WTC11 (cell line): ENCODE measurements at regions not wholly inside any gene's neighbourhood (a gene's known extent, or its start where the extent isn't known, plus 50 kb on each side); places are given as distances from the start of the nearest gene placed in this dataset.

Experiments
- FOXJ3 ChIP-seq: sonication (generic); formaldehyde crosslinking; IDR thresholded peaks from 2 replicates; pipeline ENCODE4 v1.9.0; 2021; ENCODE audit warnings: missing genetic modification reagents, mild to moderate bottlenecking, borderline replicate concordance
- GTF2I ChIP-seq: fragments of 250-450 bp; sonication (Bioruptor Pico); conservative IDR thresholded peaks from 2 replicates; pipeline ENCODE4 v1.4.0; 2021; ENCODE audit warnings: mild to moderate bottlenecking
- NR1H2 ChIP-seq: sonication (generic); formaldehyde crosslinking; IDR thresholded peaks from 2 replicates; pipeline ENCODE4 v1.9.0; 2021; ENCODE audit warnings: mild to moderate bottlenecking, moderate library complexity, missing genetic modification reagents
- TCF7 ChIP-seq: sonication (generic); formaldehyde crosslinking; IDR thresholded peaks from 2 replicates; pipeline ENCODE4 v1.8.0; 2022; ENCODE audit warnings: mild to moderate bottlenecking, low read depth, missing genetic modification reagents, moderate library complexity
- TF ChIP-seq, protein P1 (sequence below): sonication (generic); formaldehyde crosslinking; IDR thresholded peaks from 2 replicates; pipeline ENCODE4 v1.8.1; 2022; ENCODE audit warnings: low read depth, mild to moderate bottlenecking, moderate library complexity, missing genetic modification reagents, borderline replicate concordance
- TF ChIP-seq, protein P2 (sequence below): fragments of 200-600 bp; IDR thresholded peaks from 2 replicates; pipeline ENCODE4 v1.8.0; 2022; ENCODE audit warnings: antibody characterized with exemption
- TF ChIP-seq, protein P3 (sequence below): sonication (generic); formaldehyde crosslinking; IDR thresholded peaks from 2 replicates; pipeline ENCODE4 v1.8.0; 2022; ENCODE audit warnings: mild to moderate bottlenecking, missing genetic modification reagents
- TF ChIP-seq, protein P4 (sequence below): fragments of 250-450 bp; sonication (Bioruptor Pico); IDR thresholded peaks from 2 replicates; pipeline ENCODE4 v1.9.0; 2021; ENCODE audit warnings: mild to moderate bottlenecking

DNA sequence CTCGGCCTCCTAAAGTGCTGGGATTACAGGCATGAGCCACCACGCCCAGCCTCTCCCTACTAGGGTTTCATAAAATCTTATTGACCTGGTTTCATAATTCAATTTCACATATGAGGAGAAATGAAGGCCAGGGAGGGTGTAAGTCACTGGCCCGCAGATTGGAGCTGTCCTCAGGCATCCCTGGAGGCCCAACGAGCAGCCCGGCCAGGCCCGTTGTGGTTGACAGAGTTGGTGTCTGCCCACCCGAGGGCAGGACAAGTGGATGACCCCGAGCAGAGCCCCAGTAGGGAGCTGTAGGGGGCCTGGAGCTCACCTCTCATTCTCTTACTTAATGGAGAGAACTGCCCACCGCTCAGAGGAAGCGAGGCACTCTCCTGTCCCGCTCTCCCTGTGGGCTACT is 78.9 kb downstream of the CPN2 start:
- TF ChIP-seq FOXJ3 (CRISPR knock-in tag) (no peak), GTF2I (CRISPR knock-in tag) (no peak), TCF7 (no peak), NR1H2 (CRISPR knock-in tag) (no peak)
- TF ChIP-seq, protein P1, sequence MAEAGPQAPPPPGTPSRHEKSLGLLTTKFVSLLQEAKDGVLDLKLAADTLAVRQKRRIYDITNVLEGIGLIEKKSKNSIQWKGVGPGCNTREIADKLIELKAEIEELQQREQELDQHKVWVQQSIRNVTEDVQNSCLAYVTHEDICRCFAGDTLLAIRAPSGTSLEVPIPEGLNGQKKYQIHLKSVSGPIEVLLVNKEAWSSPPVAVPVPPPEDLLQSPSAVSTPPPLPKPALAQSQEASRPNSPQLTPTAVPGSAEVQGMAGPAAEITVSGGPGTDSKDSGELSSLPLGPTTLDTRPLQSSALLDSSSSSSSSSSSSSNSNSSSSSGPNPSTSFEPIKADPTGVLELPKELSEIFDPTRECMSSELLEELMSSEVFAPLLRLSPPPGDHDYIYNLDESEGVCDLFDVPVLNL (CRISPR knock-in tag), result no peak
- TF ChIP-seq, protein P2, sequence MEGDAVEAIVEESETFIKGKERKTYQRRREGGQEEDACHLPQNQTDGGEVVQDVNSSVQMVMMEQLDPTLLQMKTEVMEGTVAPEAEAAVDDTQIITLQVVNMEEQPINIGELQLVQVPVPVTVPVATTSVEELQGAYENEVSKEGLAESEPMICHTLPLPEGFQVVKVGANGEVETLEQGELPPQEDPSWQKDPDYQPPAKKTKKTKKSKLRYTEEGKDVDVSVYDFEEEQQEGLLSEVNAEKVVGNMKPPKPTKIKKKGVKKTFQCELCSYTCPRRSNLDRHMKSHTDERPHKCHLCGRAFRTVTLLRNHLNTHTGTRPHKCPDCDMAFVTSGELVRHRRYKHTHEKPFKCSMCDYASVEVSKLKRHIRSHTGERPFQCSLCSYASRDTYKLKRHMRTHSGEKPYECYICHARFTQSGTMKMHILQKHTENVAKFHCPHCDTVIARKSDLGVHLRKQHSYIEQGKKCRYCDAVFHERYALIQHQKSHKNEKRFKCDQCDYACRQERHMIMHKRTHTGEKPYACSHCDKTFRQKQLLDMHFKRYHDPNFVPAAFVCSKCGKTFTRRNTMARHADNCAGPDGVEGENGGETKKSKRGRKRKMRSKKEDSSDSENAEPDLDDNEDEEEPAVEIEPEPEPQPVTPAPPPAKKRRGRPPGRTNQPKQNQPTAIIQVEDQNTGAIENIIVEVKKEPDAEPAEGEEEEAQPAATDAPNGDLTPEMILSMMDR, result no peak
- TF ChIP-seq, protein P3, sequence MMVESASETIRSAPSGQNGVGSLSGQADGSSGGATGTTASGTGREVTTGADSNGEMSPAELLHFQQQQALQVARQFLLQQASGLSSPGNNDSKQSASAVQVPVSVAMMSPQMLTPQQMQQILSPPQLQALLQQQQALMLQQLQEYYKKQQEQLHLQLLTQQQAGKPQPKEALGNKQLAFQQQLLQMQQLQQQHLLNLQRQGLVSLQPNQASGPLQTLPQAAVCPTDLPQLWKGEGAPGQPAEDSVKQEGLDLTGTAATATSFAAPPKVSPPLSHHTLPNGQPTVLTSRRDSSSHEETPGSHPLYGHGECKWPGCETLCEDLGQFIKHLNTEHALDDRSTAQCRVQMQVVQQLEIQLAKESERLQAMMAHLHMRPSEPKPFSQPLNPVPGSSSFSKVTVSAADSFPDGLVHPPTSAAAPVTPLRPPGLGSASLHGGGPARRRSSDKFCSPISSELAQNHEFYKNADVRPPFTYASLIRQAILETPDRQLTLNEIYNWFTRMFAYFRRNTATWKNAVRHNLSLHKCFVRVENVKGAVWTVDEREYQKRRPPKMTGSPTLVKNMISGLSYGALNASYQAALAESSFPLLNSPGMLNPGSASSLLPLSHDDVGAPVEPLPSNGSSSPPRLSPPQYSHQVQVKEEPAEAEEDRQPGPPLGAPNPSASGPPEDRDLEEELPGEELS (CRISPR knock-in tag), result no peak
- TF ChIP-seq, protein P4, sequence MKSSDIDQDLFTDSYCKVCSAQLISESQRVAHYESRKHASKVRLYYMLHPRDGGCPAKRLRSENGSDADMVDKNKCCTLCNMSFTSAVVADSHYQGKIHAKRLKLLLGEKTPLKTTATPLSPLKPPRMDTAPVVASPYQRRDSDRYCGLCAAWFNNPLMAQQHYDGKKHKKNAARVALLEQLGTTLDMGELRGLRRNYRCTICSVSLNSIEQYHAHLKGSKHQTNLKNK (CRISPR knock-in tag), result no peak
